ENCODE measurements at regions not wholly inside any gene's neighbourhood (a gene's known extent, or its start where the extent isn't known, plus 50 kb on each side); places are given as distances from the start of the nearest gene placed in this dataset.

- Histone ChIP-seq H4K91ac (replicated peaks; ENCODE audit: insufficient read length, low read length) (no peak overlapping the region), H3K4me3 (ENCODE audit: extremely low read depth in 1 of 4, insufficient read depth in 2 of 4, low read depth in 3 of 4, low read length in 4 of 4) (no peak overlapping the region), H2AFZ (ENCODE audit: low read length) (no peak overlapping the region), H2BK15ac (ENCODE audit: low read length) (no peak overlapping the region), H3K23me2 (ENCODE audit: low read depth, low read length) (no peaks in the 10 kb centered on the region), H3K4me2 (ENCODE audit: insufficient read depth in 1 of 2, low read depth in 2 of 2, low read length in 2 of 2) (no peak overlapping the region), H3K18ac (ENCODE audit: extremely low read depth, low read length) (no peak overlapping the region), H4K8ac (ENCODE audit: extremely low read depth, insufficient read depth, low read length) (no peak overlapping the region), H3K79me2 (ENCODE audit: control insufficient read depth in 1 of 2, insufficient read depth in 2 of 2, low read length in 2 of 2) (no peaks in the 10 kb centered on the region), H2BK20ac (ENCODE audit: low read length) (no peak overlapping the region), H2BK12ac (ENCODE audit: low read depth, low read length) (no peak overlapping the region), H4K5ac (ENCODE audit: insufficient read length, low read depth, low read length) (no peak overlapping the region), H3K9me3 (ENCODE audit: insufficient read depth in 2 of 2, low read depth in 1 of 2, low read length in 1 of 2) (no peaks in the 10 kb centered on the region), H3K9ac (replicated peaks in 1 of 4; ENCODE audit: extremely low read depth in 1 of 4, low read depth in 3 of 4, low read length in 3 of 4) (no peak overlapping the region), H3K27me3 (replicated peaks in 1 of 4; ENCODE audit: control insufficient read depth in 3 of 4, extremely low read depth in 1 of 4, insufficient read depth in 3 of 4, low read length in 3 of 4) (no peaks in the 10 kb centered on the region), H2BK5ac (ENCODE audit: low read depth, low read length) (no peak overlapping the region), H3K4ac (replicated peaks; ENCODE audit: insufficient read length, low read depth, low read length) (no peak overlapping the region), H4K20me1 (replicated peaks in 1 of 2; ENCODE audit: control insufficient read depth in 1 of 2, insufficient read depth in 2 of 2, low read length in 2 of 2) (no peaks in the 10 kb centered on the region), H3K23ac (ENCODE audit: insufficient read length) (no peak overlapping the region), H3K14ac (ENCODE audit: insufficient read length) (no peak overlapping the region), H2BK120ac (replicated peaks; ENCODE audit: low read depth, low read length) (no peak overlapping the region), H3K36me3 (ENCODE audit: control insufficient read depth in 2 of 4, insufficient read depth in 4 of 4, low read length in 3 of 4) (no peaks in the 10 kb centered on the region), H3K4me1 (replicated peaks in 1 of 4; ENCODE audit: control insufficient read depth in 3 of 4, insufficient read depth in 4 of 4, low read length in 3 of 4) (no peaks in the 10 kb centered on the region), H3K27ac (ENCODE audit: low read depth, low read length) (no peak overlapping the region), H3K56ac (replicated peaks; ENCODE audit: insufficient read length, low read depth, low read length) (no peak overlapping the region), H2AK5ac (ENCODE audit: low read depth, low read length) (no peak overlapping the region), H3K79me1 (ENCODE audit: low read depth, low read length) (no peaks in the 10 kb centered on the region)
- 96% methylated on average over 4 of the region's 4 CpGs; no CpG with 5 or more reads in 1 of the 2 experiments for WGBS, 2 experiments (ENCODE audit: extremely low coverage in 1 of 2, insufficient coverage in 1 of 2, insufficient read length in 1 of 2, insufficient replicate concordance in 2 of 2, low coverage in 1 of 2, low lambda C conversion rate in 2 of 2, missing lambda C conversion rate in 1 of 2)
- POLR2A ChIA-PET (ENCODE audit: partially characterized antibody) = no interaction called here
- TF ChIP-seq EP300 (IDR thresholded peaks at IDR 0.05; ENCODE audit: borderline replicate concordance in 1 of 2, low read depth in 2 of 2, low read length in 2 of 2) (no peak), MAFK (IDR thresholded peaks at IDR 0.05; ENCODE audit: low read depth, low read length) (peak; percentile 60; the same call in 1 of the 2 replicates)
- DNase-seq (ENCODE audit: low read depth in 1 of 2, low spot score in 2 of 2) = no peak
- FAIRE-seq = no peak
- CTCF ChIA-PET (ENCODE audit: partially characterized antibody) = interaction anchor here (0.8 kb wide), 1 partner anchor 10 kb away, joined by 3 read pairs; no protein-coding TSS in a partner anchor
These were observed 577.7 kb upstream of the NRG3 start for GRCh38 chr10:81297292-81297691.
